HG02610 (cell line): ENCODE measurements at regions not wholly inside any gene's neighbourhood (a gene's known extent, or its start where the extent isn't known, plus 50 kb on each side); places are given as distances from the start of the nearest gene placed in this dataset.
"Not testable (repeated sequence)": the region's sequence is repeated elsewhere in the genome, so short reads cannot be mapped to it uniquely, and the experiment has no call there.

ENCODE experiments used
- ATAC-seq: cut with Tn5 transposase; IDR thresholded peaks from one replicate; pipeline ENCODE4 v1.9.1; 2021; ENCODE audit warnings: mild to moderate bottlenecking, moderate library complexity; ENCODE audit not compliant: unreplicated experiment

- ATAC-seq: no peak
These were observed 124.3 kb upstream of the STARD13 start for GRCh38 chr13:33409673-33410510.

- ATAC-seq: no peak
These were observed 125.1 kb upstream of the STARD13 start for GRCh38 chr13:33410619-33411018.

- ATAC-seq: no peak
These were observed 125.8 kb upstream of the STARD13 start for GRCh38 chr13:33411312-33411711.

- no peak for ATAC-seq
These were observed 130.3 kb upstream of the STARD13 start for GRCh38 chr13:33415822-33416221.

- ATAC-seq: not testable (repeated sequence)
These were observed 132.8 kb upstream of the STARD13 start for GRCh38 chr13:33418224-33418953.

GRCh38 chr13:33420117-33420516 is 134.6 kb upstream of the STARD13 start:
- not testable (repeated sequence) for ATAC-seq

- no peak for ATAC-seq
These were observed 140.6 kb upstream of the STARD13 start for GRCh38 chr13:33426131-33426530.

- no peak for ATAC-seq
These were observed 147.8 kb upstream of the STARD13 start for GRCh38 chr13:33433316-33433715.

GRCh38 chr13:33434676-33435075 is 149.1 kb upstream of the STARD13 start:
- no peak for ATAC-seq

GRCh38 chr13:33435207-33435606 is 149.7 kb upstream of the STARD13 start:
- ATAC-seq: no peak

- ATAC-seq: no peak
These were observed 153.4 kb upstream of the STARD13 start for GRCh38 chr13:33438918-33439317.

- ATAC-seq: no peak
These were observed 155.5 kb upstream of the STARD13 start for GRCh38 chr13:33441015-33441414.

GRCh38 chr13:33445024-33445423 is 159.5 kb upstream of the STARD13 start:
- no peak for ATAC-seq

- ATAC-seq: no peak
These were observed 159.9 kb upstream of the STARD13 start for GRCh38 chr13:33445476-33445875.

GRCh38 chr13:33446821-33447725 is 161.5 kb upstream of the STARD13 start:
- no peak for ATAC-seq

- ATAC-seq: no peak
These were observed 163.3 kb upstream of the STARD13 start for GRCh38 chr13:33448889-33449288.

- ATAC-seq: no peak
These were observed 165.6 kb upstream of the STARD13 start for GRCh38 chr13:33450956-33451709.

- ATAC-seq: no peak
These were observed 167.4 kb upstream of the STARD13 start for GRCh38 chr13:33452873-33453517.

- no peak for ATAC-seq
These were observed 168.4 kb upstream of the STARD13 start for GRCh38 chr13:33453936-33454335.
